NT2/D1 (cell line): ENCODE measurements at regions not wholly inside any gene's neighbourhood (a gene's known extent, or its start where the extent isn't known, plus 50 kb on each side); places are given as distances from the start of the nearest gene placed in this dataset.

Experiments
- DNase-seq: peaks from one replicate; pipeline ENCODE4 v3.0.0-alpha.2; 2011; ENCODE audit warnings: low read depth, low spot score
- H3K27me3 ChIP-seq: 2 replicates; pipeline ENCODE4 v1.6.0; 2011; ENCODE audit warnings: mild to moderate bottlenecking; ENCODE audit not compliant: insufficient read length, insufficient read depth
- H3K36me3 ChIP-seq: 2 replicates; pipeline ENCODE4 v1.6.1; 2011; ENCODE audit warnings: mild to moderate bottlenecking, low read length, mixed read lengths; ENCODE audit not compliant: insufficient read depth, insufficient read length
- H3K4me1 ChIP-seq: 2 replicates; pipeline ENCODE4 v1.5.1; 2011; ENCODE audit not compliant: insufficient read depth, insufficient read length
- H3K4me3 ChIP-seq: 2 replicates; pipeline ENCODE4 v1.5.1; 2011; ENCODE audit warnings: low read depth; ENCODE audit not compliant: insufficient read length
- H3K9ac ChIP-seq: 2 replicates; pipeline ENCODE4 v1.6.0; 2011; ENCODE audit warnings: low read depth; ENCODE audit not compliant: insufficient read length
- H3K9me3 ChIP-seq: 2 replicates; pipeline ENCODE4 v1.5.1; 2011; ENCODE audit warnings: mild to moderate bottlenecking, low read length; ENCODE audit not compliant: insufficient read depth
- SUZ12 ChIP-seq: IDR thresholded peaks from 2 replicates; pipeline ENCODE4 v1.6.1; 2011; ENCODE audit not compliant: insufficient read length, insufficient read depth; ENCODE audit errors: extremely low read depth
- YY1 ChIP-seq: IDR thresholded peaks from 2 replicates; pipeline ENCODE4 v1.6.1; 2011; ENCODE audit not compliant: insufficient read length, insufficient read depth
- ZNF274 ChIP-seq: IDR thresholded peaks from 2 replicates; pipeline ENCODE4 v1.6.1; 2011; ENCODE audit warnings: mild to moderate bottlenecking, low read depth, low read length

DNA sequence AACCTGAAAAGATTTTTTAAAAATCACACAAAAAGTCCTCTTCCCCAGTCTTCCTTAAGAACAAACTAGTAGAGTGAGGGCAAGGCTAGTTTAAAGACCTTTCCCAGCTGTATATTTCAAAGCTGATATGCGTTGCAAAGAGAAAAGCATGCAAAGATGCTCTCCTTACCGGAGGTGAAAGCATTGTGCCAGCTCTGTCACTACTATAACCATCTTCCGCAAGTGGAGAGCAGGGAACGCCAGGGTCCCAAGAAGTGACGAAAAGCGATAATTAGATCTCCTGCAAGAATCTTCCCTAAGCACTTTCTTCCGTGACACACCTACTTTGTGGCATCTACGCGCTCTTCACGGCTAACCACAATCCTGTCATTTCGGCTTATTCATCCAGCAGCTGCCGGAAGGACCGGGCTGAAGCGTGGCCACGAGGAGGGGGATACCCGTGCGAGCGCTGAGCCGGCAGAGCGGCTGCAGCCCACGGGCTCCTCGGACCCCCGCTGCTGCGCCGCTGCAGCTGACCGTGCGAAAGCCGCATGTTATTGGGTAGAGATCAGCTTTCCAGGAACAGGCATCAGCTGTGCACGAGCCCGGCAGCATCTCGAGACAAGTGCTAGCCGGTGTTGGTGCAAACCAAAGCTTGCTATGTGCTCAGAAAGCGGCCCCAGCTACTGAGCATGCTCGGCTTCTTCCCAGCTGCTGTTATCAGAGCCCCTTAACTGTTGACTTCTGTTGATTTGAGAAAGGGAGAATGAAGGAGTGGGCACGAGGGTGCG lies 57.2 kb upstream of the ARHGAP18 start:
- Histone ChIP-seq H3K4me1 (no peaks in the 10 kb centered on the region), H3K9me3 (no peaks in the 10 kb centered on the region), H3K27me3 (peaks cover 30% of the 10 kb centered on the region), H3K9ac (peak overlapping the region; percentile 72), H3K4me3 (peak overlapping the region; percentile 45), H3K36me3 (no peaks in the 10 kb centered on the region)
- peak; percentile 13 for DNase-seq
- no peak for TF ChIP-seq SUZ12
- TF ChIP-seq ZNF274 = no peak
- no peak for TF ChIP-seq YY1

DNA sequence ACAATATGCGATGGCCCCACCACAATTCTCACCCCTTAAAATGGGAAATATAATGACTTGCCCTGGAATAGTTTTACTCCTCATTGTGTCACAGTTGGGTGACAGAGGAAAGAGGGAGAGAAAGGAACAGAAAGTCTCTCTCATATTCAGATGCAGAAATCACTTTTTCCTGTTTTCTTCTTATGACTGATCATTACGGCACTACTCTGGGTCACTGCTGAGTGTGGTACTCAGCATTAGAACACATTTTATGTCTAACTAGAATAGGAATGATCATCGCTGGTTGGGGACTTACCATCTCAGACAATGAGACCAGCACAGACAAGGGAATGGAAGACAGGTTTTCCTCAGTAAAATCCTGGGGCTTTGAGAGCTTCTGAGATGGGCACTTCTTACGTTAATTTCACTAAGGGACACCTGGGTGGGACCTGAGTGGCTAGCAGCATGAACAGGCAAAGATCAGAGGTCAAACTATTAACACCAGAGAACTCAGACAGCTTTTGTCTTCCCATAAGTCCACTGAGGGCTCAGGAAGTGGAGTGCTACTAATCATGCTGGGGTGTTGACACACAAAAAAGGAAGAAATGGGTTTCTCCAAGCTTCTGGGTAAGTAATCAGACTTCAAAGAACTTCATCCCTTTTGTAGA lies 54.9 kb upstream of the ARHGAP18 start:
- peaks cover 30% of the 10 kb centered on the region for H3K27me3 ChIP-seq
- no peaks in the 10 kb centered on the region for H3K9me3 ChIP-seq
- H3K4me1 ChIP-seq = no peaks in the 10 kb centered on the region
- no peak overlapping the region for H3K9ac ChIP-seq
- no peak overlapping the region for H3K4me3 ChIP-seq
- no peak for DNase-seq
- no peaks in the 10 kb centered on the region for H3K36me3 ChIP-seq
- TF ChIP-seq SUZ12 (no peak), YY1 (no peak), ZNF274 (no peak)

- Histone ChIP-seq H3K36me3 (no peaks in the 10 kb centered on the region), H3K27me3 (no peaks in the 10 kb centered on the region), H3K9me3 (no peaks in the 10 kb centered on the region), H3K9ac (no peak overlapping the region), H3K4me1 (no peaks in the 10 kb centered on the region), H3K4me3 (no peak overlapping the region)
- TF ChIP-seq ZNF274 (no peak), SUZ12 (no peak), YY1 (no peak)
- DNase-seq = no peak
Measured at GRCh38 chr6:129759796-129760605, 50.0 kb upstream of the ARHGAP18 start.
